ENCODE measurements at regions not wholly inside any gene's neighbourhood (a gene's known extent, or its start where the extent isn't known, plus 50 kb on each side); places are given as distances from the start of the nearest gene placed in this dataset.
"Not testable (repeated sequence)": the region's sequence is repeated elsewhere in the genome, so short reads cannot be mapped to it uniquely, and the experiment has no call there.

- intact Hi-C loops (cut with DNase I): no loop called here
- ATAC-seq (no peak), DNase-seq (ENCODE audit: missing footprints) (no peak)
These were observed 147.2 kb upstream of the DST start for GRCh38 chr6:56789879-56790278.

- no peak for ATAC-seq
- DNase-seq (ENCODE audit: missing footprints): no peak
- intact Hi-C loops (cut with DNase I): no loop called here
These were observed 146.7 kb upstream of the DST start for GRCh38 chr6:56789342-56789741.

- no peak for ATAC-seq
- intact Hi-C loops (cut with DNase I): no loop called here
- no peak for DNase-seq (ENCODE audit: missing footprints)
These were observed 144.5 kb upstream of the DST start for GRCh38 chr6:56787209-56787608.

- intact Hi-C loops (cut with DNase I): no loop called here
- no peak for DNase-seq (ENCODE audit: missing footprints)
- ATAC-seq: no peak
These were observed 143.6 kb upstream of the DST start for GRCh38 chr6:56786256-56786655.

- ATAC-seq; DNase-seq (ENCODE audit: missing footprints); intact Hi-C loops (cut with DNase I): not testable (repeated sequence)
These were observed 142.8 kb upstream of the DST start for GRCh38 chr6:56785536-56785935.

GRCh38 chr6:56780109-56780508, 137.4 kb upstream of the DST start:
- ATAC-seq; intact Hi-C loops (cut with DNase I); DNase-seq (ENCODE audit: missing footprints): not testable (repeated sequence)

GRCh38 chr6:56778503-56778902, 135.8 kb upstream of the DST start:
- intact Hi-C loops (cut with DNase I); ATAC-seq; DNase-seq (ENCODE audit: missing footprints): not testable (repeated sequence)

GRCh38 chr6:56775498-56776166, 132.9 kb upstream of the DST start:
- intact Hi-C loops (cut with DNase I): no loop called here
- ATAC-seq: no peak
- no peak for DNase-seq (ENCODE audit: missing footprints)

GRCh38 chr6:56772737-56773184, 130.1 kb upstream of the DST start:
- ATAC-seq (peak; percentile 69), DNase-seq (ENCODE audit: missing footprints) (peak; percentile 64)
- intact Hi-C loops (cut with DNase I): no loop called here

GRCh38 chr6:56771929-56772607, 129.4 kb upstream of the DST start:
- ATAC-seq (no peak), DNase-seq (ENCODE audit: missing footprints) (no peak)
- intact Hi-C loops (cut with DNase I): loop anchor here (2.0 kb wide), 1 partner anchor 71 kb away; no protein-coding TSS in a partner anchor

- no peak for ATAC-seq
- DNase-seq (ENCODE audit: missing footprints): no peak
These were observed 128.5 kb upstream of the DST start for GRCh38 chr6:56771189-56771588.

GRCh38 chr6:56770011-56770520, 127.4 kb upstream of the DST start:
- no peak for DNase-seq (ENCODE audit: missing footprints)
- ATAC-seq: peak; percentile 48
- intact Hi-C loops (cut with DNase I): loop anchor here (2.0 kb wide), 1 partner anchor 73 kb away; no protein-coding TSS in a partner anchor

More at GRCh38 chr6:56771189-56771588, 128.5 kb upstream of the DST start:
- intact Hi-C loops (cut with DNase I): loop anchor here (2.0 kb wide), 1 partner anchor 72 kb away; no protein-coding TSS in a partner anchor

GRCh38 chr6:56767892-56768531, 125.3 kb upstream of the DST start:
- no peak for ATAC-seq
- no peak for DNase-seq (ENCODE audit: missing footprints)
- intact Hi-C loops (cut with DNase I): no loop called here

GRCh38 chr6:56767435-56767834, 124.7 kb upstream of the DST start:
- DNase-seq (ENCODE audit: missing footprints): no peak
- ATAC-seq: no peak
- intact Hi-C loops (cut with DNase I): no loop called here

GRCh38 chr6:56766806-56767178, 124.1 kb upstream of the DST start:
- intact Hi-C loops (cut with DNase I): no loop called here
- ATAC-seq (no peak), DNase-seq (ENCODE audit: missing footprints) (no peak)

- intact Hi-C loops (cut with DNase I): no loop called here
- no peak for ATAC-seq
- DNase-seq (ENCODE audit: missing footprints): no peak
These were observed 123.6 kb upstream of the DST start for GRCh38 chr6:56766139-56766805.

GRCh38 chr6:56765494-56765893, 122.8 kb upstream of the DST start:
- no peak for DNase-seq (ENCODE audit: missing footprints)
- intact Hi-C loops (cut with DNase I): no loop called here
- ATAC-seq: no peak

GRCh38 chr6:56764081-56764566, 121.4 kb upstream of the DST start:
- ATAC-seq (peak; percentile 35), DNase-seq (ENCODE audit: missing footprints) (no peak)
- intact Hi-C loops (cut with DNase I): no loop called here

- intact Hi-C loops (cut with DNase I): no loop called here
- ATAC-seq (no peak), DNase-seq (ENCODE audit: missing footprints) (no peak)
These were observed 119.0 kb upstream of the DST start for GRCh38 chr6:56761651-56762050.
